ENCODE measurements at regions not wholly inside any gene's neighbourhood (a gene's known extent, or its start where the extent isn't known, plus 50 kb on each side); places are given as distances from the start of the nearest gene placed in this dataset.

GRCh38 chr12:124623344-124624035, 56.1 kb upstream of the NCOR2 start:
- peaks cover 0 to 7% (median 5%) of the 10 kb centered on the region in 5 donors for H3K9me3 ChIP-seq (ENCODE audit: control insufficient read depth in 5 of 5, low read length in 5 of 5)
- no peak overlapping the region for H3K27ac ChIP-seq (ENCODE audit: low read depth, low read length)
- peaks cover 13 to 53% (median 48%) of the 10 kb centered on the region in 5 donors for H3K4me1 ChIP-seq (ENCODE audit: control insufficient read depth in 5 of 5, insufficient read depth in 5 of 5, low read length in 5 of 5)
- no peaks in the 10 kb centered on the region for H3K36me3 ChIP-seq (ENCODE audit: control insufficient read depth in 5 of 5, insufficient read depth in 5 of 5, low read length in 5 of 5)
- H3K27me3 ChIP-seq (ENCODE audit: control insufficient read depth in 5 of 5, insufficient read depth in 4 of 5, low read length in 5 of 5) = no peaks in the 10 kb centered on the region
- no peak overlapping the region for H3K4me3 ChIP-seq (ENCODE audit: low read depth in 1 of 5, low read length in 5 of 5)
- H3K9ac ChIP-seq (ENCODE audit: low read length in 5 of 5) = no peak overlapping the region

DNA sequence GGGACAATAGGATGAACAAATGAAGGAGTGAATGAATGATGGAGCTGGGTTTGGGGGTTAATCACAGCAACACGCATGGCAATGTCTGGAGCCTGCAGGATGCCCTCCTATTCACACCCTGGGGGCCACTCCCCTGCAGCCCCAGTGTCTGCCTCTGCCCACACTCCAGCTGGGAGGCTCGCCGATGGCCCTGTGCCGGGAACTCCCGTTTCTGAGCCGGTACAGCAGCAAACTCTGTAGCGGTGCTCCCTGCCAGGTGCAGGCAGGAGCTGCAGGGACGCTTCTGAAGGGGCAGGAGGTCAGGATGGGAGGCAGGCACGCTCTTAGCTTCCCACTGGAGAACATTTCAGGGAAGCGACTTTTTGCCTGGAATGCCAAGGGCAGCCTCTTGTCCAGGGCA, 55.4 kb upstream of the NCOR2 start:
- Histone ChIP-seq H3K27ac (ENCODE audit: low read depth, low read length) (no peak overlapping the region), H3K9me3 (ENCODE audit: control insufficient read depth in 5 of 5, low read length in 5 of 5) (peaks cover 0 to 7% (median 5%) of the 10 kb centered on the region in 5 donors), H3K4me3 (ENCODE audit: low read depth in 1 of 5, low read length in 5 of 5) (no peak overlapping the region), H3K27me3 (ENCODE audit: control insufficient read depth in 5 of 5, insufficient read depth in 4 of 5, low read length in 5 of 5) (no peaks in the 10 kb centered on the region), H3K4me1 (ENCODE audit: control insufficient read depth in 5 of 5, insufficient read depth in 5 of 5, low read length in 5 of 5) (peaks cover 13 to 50% (median 46%) of the 10 kb centered on the region in 5 donors), H3K9ac (ENCODE audit: low read length in 5 of 5) (no peak overlapping the region), H3K36me3 (ENCODE audit: control insufficient read depth in 5 of 5, insufficient read depth in 5 of 5, low read length in 5 of 5) (no peaks in the 10 kb centered on the region)

DNA sequence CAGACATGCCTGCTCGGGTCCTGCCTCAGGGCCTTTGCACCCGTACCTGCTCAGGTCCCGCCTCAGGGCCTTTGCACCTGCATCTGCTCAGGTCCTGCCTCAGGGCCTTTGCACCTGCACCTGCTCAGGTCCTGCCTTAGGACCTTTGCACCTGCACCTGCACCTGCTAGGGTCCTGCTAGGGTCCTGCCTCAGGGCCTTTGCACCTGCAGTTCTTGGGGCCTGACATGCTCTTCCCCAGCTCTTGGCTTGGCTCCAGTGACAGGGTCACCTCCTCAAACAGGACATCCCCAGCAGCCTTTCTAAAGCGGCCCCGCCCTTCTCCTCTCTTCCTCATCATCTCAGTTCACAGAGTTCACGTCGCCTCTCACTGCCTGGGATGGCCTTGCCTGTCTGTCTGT, 54.9 kb upstream of the NCOR2 start:
- H3K27me3 ChIP-seq (ENCODE audit: control insufficient read depth in 5 of 5, insufficient read depth in 4 of 5, low read length in 5 of 5) = no peaks in the 10 kb centered on the region
- H3K9ac ChIP-seq (ENCODE audit: low read length in 5 of 5) = no peak overlapping the region
- peaks cover 0 to 7% (median 5%) of the 10 kb centered on the region in 5 donors for H3K9me3 ChIP-seq (ENCODE audit: control insufficient read depth in 5 of 5, low read length in 5 of 5)
- H3K4me3 ChIP-seq (ENCODE audit: low read depth in 1 of 5, low read length in 5 of 5) = no peak overlapping the region
- no peaks in the 10 kb centered on the region for H3K36me3 ChIP-seq (ENCODE audit: control insufficient read depth in 5 of 5, insufficient read depth in 5 of 5, low read length in 5 of 5)
- peaks cover 13 to 46% (median 42%) of the 10 kb centered on the region in 5 donors for H3K4me1 ChIP-seq (ENCODE audit: control insufficient read depth in 5 of 5, insufficient read depth in 5 of 5, low read length in 5 of 5)
- no peak overlapping the region for H3K27ac ChIP-seq (ENCODE audit: low read depth, low read length)

GRCh38 chr12:124621296-124621660, 53.9 kb upstream of the NCOR2 start:
- peak overlapping the region; percentile 57 for H3K27ac ChIP-seq (ENCODE audit: low read depth, low read length)
- peaks cover 0 to 7% (median 5%) of the 10 kb centered on the region in 5 donors for H3K9me3 ChIP-seq (ENCODE audit: control insufficient read depth in 5 of 5, low read length in 5 of 5)
- no peaks in the 10 kb centered on the region for H3K36me3 ChIP-seq (ENCODE audit: control insufficient read depth in 5 of 5, insufficient read depth in 5 of 5, low read length in 5 of 5)
- H3K4me1 ChIP-seq (ENCODE audit: control insufficient read depth in 5 of 5, insufficient read depth in 5 of 5, low read length in 5 of 5) = peaks cover 12 to 46% (median 36%) of the 10 kb centered on the region in 5 donors
- H3K9ac ChIP-seq (ENCODE audit: low read length in 5 of 5) = no peak overlapping the region
- peak overlapping the region in 1 of 5 donors; percentile 29 for H3K4me3 ChIP-seq (ENCODE audit: low read depth in 1 of 5, low read length in 5 of 5)
- H3K27me3 ChIP-seq (ENCODE audit: control insufficient read depth in 5 of 5, insufficient read depth in 4 of 5, low read length in 5 of 5) = no peaks in the 10 kb centered on the region

DNA sequence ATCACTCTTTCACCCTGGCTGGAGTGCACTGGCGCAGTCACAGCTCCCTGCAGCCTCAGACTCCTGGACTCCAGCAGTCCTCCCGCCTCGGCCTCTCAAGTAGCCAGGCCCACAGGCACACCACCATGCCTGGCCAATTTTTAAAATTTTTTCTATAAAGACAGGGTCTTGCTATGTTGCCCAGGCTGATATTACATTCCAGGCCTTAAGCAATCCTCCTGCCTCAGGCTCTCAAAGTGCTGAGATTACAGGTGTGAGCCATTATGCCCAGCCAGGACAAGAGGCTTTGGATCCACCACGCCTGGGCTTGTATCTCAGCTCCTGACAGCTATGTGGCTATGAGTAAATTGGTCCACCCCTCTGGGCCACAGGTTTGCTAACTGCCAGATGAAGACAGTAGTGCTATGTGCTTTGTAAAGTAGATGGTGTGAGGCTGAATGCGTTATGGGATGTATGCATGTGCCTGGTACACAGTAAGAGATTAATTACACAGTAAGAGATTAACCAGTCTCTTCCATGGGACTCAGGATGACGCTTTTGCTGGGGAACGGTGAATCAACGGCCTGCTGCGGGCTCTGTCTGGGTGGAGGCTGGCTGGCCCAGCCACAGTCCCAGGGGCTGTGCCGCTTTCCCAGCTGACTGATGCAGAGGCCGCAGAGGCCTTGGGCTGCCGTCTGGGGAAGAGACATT, 53.3 kb upstream of the NCOR2 start:
- H3K4me3 ChIP-seq (ENCODE audit: low read depth in 1 of 5, low read length in 5 of 5) = no peak overlapping the region
- H3K36me3 ChIP-seq (ENCODE audit: control insufficient read depth in 5 of 5, insufficient read depth in 5 of 5, low read length in 5 of 5) = no peaks in the 10 kb centered on the region
- H3K27ac ChIP-seq (ENCODE audit: low read depth, low read length) = peak overlapping the region; percentile 57
- H3K4me1 ChIP-seq (ENCODE audit: control insufficient read depth in 5 of 5, insufficient read depth in 5 of 5, low read length in 5 of 5) = peaks cover 8 to 42% (median 31%) of the 10 kb centered on the region in 5 donors
- H3K27me3 ChIP-seq (ENCODE audit: control insufficient read depth in 5 of 5, insufficient read depth in 4 of 5, low read length in 5 of 5) = no peaks in the 10 kb centered on the region
- H3K9ac ChIP-seq (ENCODE audit: low read length in 5 of 5) = no peak overlapping the region
- H3K9me3 ChIP-seq (ENCODE audit: control insufficient read depth in 5 of 5, low read length in 5 of 5) = peaks cover 0 to 7% (median 5%) of the 10 kb centered on the region in 5 donors

- Histone ChIP-seq H3K27ac (ENCODE audit: low read depth, low read length) (no peak overlapping the region), H3K4me3 (ENCODE audit: low read depth in 1 of 5, low read length in 5 of 5) (no peak overlapping the region), H3K4me1 (ENCODE audit: control insufficient read depth in 5 of 5, insufficient read depth in 5 of 5, low read length in 5 of 5) (peaks cover 8 to 38% (median 25%) of the 10 kb centered on the region in 5 donors), H3K36me3 (ENCODE audit: control insufficient read depth in 5 of 5, insufficient read depth in 5 of 5, low read length in 5 of 5) (no peaks in the 10 kb centered on the region), H3K9me3 (ENCODE audit: control insufficient read depth in 5 of 5, low read length in 5 of 5) (peaks cover 0 to 7% (median 5%) of the 10 kb centered on the region in 5 donors), H3K9ac (ENCODE audit: low read length in 5 of 5) (no peak overlapping the region), H3K27me3 (ENCODE audit: control insufficient read depth in 5 of 5, insufficient read depth in 4 of 5, low read length in 5 of 5) (no peaks in the 10 kb centered on the region)
These were observed 51.0 kb upstream of the NCOR2 start for GRCh38 chr12:124618291-124618902.

GRCh38 chr12:124617615-124618014, 50.2 kb upstream of the NCOR2 start:
- no peaks in the 10 kb centered on the region for H3K36me3 ChIP-seq (ENCODE audit: control insufficient read depth in 5 of 5, insufficient read depth in 5 of 5, low read length in 5 of 5)
- no peak overlapping the region for H3K4me3 ChIP-seq (ENCODE audit: low read depth in 1 of 5, low read length in 5 of 5)
- H3K27ac ChIP-seq (ENCODE audit: low read depth, low read length) = no peak overlapping the region
- no peaks in the 10 kb centered on the region for H3K27me3 ChIP-seq (ENCODE audit: control insufficient read depth in 5 of 5, insufficient read depth in 4 of 5, low read length in 5 of 5)
- peaks cover 0 to 5% (median 4%) of the 10 kb centered on the region in 5 donors for H3K9me3 ChIP-seq (ENCODE audit: control insufficient read depth in 5 of 5, low read length in 5 of 5)
- H3K9ac ChIP-seq (ENCODE audit: low read length in 5 of 5) = no peak overlapping the region
- peaks cover 8 to 37% (median 24%) of the 10 kb centered on the region in 5 donors for H3K4me1 ChIP-seq (ENCODE audit: control insufficient read depth in 5 of 5, insufficient read depth in 5 of 5, low read length in 5 of 5)
